Suprapubic skin (tissue), 3 donors: ENCODE measurements at regions not wholly inside any gene's neighbourhood (a gene's known extent, or its start where the extent isn't known, plus 50 kb on each side); places are given as distances from the start of the nearest gene placed in this dataset.
"Not testable (repeated sequence)": the region's sequence is repeated elsewhere in the genome, so short reads cannot be mapped to it uniquely, and the experiment has no call there.

ENCODE experiments used
- POLR2A ChIP-seq, 2 donors: fragments of 450-650 bp; IDR thresholded peaks; one replicate each; pipeline ENCODE4 v1.6.1; 2017; ENCODE audit warnings: antibody characterized with exemption in 2 of 2, mild to moderate bottlenecking in 2 of 2, moderate library complexity in 2 of 2
- TF ChIP-seq, protein P1 (sequence below), 2 donors: fragments of 200-600 bp in 1 of 2; fragments of 450-650 bp in 1 of 2; sonication (generic) in 1 of 2; IDR thresholded peaks; one replicate each; pipeline ENCODE4 v1.5.1; 2016 to 2019; ENCODE audit warnings: antibody characterized with exemption in 2 of 2, mild to moderate bottlenecking in 1 of 2, moderate library complexity in 1 of 2

DNA sequence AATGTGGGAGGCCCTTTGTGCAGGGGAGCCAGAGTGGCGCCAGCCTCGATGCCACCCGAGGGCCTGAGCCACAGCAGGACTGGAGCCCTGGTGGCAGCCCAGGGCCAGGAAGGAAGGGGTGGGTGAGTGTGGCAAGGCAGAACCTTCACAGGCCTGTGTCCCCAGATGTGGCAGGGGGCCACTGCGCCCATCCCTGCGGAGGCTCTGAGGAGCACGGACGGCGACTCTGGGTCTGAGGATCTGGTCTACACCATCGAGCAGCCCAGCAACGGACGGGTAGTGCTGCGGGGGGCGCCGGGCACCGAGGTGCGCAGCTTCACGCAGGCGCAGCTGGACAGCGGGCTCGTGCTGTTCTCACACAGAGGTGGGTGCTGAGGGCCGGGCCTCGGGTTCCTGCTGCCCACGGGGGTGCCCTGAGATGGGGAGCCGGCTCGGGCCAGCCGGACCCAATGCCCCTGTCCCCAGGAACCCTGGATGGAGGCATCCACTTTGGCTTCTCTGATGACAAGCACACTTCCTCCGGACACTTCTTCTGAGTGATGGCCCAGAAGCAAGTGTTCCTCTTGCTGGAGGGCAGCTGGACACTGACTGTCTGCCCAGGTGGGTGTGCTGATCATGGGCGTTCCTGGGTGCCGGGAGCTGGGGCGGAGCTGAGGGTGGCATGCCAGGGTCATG, 173.6 kb downstream of the TBC1D2B start:
- TF ChIP-seq, protein P1, sequence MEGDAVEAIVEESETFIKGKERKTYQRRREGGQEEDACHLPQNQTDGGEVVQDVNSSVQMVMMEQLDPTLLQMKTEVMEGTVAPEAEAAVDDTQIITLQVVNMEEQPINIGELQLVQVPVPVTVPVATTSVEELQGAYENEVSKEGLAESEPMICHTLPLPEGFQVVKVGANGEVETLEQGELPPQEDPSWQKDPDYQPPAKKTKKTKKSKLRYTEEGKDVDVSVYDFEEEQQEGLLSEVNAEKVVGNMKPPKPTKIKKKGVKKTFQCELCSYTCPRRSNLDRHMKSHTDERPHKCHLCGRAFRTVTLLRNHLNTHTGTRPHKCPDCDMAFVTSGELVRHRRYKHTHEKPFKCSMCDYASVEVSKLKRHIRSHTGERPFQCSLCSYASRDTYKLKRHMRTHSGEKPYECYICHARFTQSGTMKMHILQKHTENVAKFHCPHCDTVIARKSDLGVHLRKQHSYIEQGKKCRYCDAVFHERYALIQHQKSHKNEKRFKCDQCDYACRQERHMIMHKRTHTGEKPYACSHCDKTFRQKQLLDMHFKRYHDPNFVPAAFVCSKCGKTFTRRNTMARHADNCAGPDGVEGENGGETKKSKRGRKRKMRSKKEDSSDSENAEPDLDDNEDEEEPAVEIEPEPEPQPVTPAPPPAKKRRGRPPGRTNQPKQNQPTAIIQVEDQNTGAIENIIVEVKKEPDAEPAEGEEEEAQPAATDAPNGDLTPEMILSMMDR (IDR thresholded peaks at IDR 0.05), result not testable (repeated sequence)
- not testable (repeated sequence) for TF ChIP-seq POLR2A (IDR thresholded peaks at IDR 0.05)
